Lower leg skin (tissue), 4 donors: ENCODE measurements at regions not wholly inside any gene's neighbourhood (a gene's known extent, or its start where the extent isn't known, plus 50 kb on each side); places are given as distances from the start of the nearest gene placed in this dataset.

Experiments used
- DNase-seq, 2 donors: peaks; one replicate each; pipeline ENCODE4 v3.0.0-alpha.2; 2019; ENCODE audit warnings: low spot score in 2 of 2
- H3K4me3 ChIP-seq: fragments of 200-600 bp; sonication (generic); 2 replicates; pipeline ENCODE4 v1.5.1; 2017; ENCODE audit warnings: mild to moderate bottlenecking, low read depth; ENCODE audit not compliant: poor library complexity, severe bottlenecking
- CTCF ChIP-seq, 3 donors: fragments of 450-650 bp; IDR thresholded peaks; one replicate each; pipeline ENCODE4 v1.5.1; 2016; ENCODE audit warnings: antibody characterized with exemption in 3 of 3, mild to moderate bottlenecking in 3 of 3, moderate library complexity in 2 of 3
- POLR2A ChIP-seq, 2 donors: fragments of 450-650 bp; IDR thresholded peaks; one replicate each; pipeline ENCODE4 v1.6.1; 2016 to 2017; ENCODE audit warnings: antibody characterized with exemption in 2 of 2, mild to moderate bottlenecking in 1 of 2, moderate library complexity in 1 of 2
- WGBS, 2 donors: methylation state at CpG; one replicate each; pipeline ENCODE4 v1.1.5; 2018; 5-methylcytosine and 5-hydroxymethylcytosine counted together
- intact Hi-C: fragments of 100-400 bp; cut with DNase I; formaldehyde crosslinking; loops from one replicate; pipeline ENCODE4 v1.15.0; 2023; ENCODE audit warnings: low total_unique reads

GRCh38 chr4:85106805-85107336, 140.4 kb upstream of the WDFY3 start:
- TF ChIP-seq POLR2A (IDR thresholded peaks at IDR 0.05) = no peak
- TF ChIP-seq CTCF (IDR thresholded peaks at IDR 0.05) = no peak
- intact Hi-C loops = no loop called here
- no peak overlapping the region for H3K4me3 ChIP-seq
- 85 to 91% methylated on average over 5 of the region's 5 CpGs for WGBS, 2 donors
- DNase-seq = no peak

- TF ChIP-seq CTCF (IDR thresholded peaks at IDR 0.05) (no peak), POLR2A (IDR thresholded peaks at IDR 0.05) (no peak)
- no peak overlapping the region for H3K4me3 ChIP-seq
- intact Hi-C loops = no loop called here
- 62 to 63% methylated on average over 5 of the region's 5 CpGs for WGBS, 2 donors
- DNase-seq = no peak
These were observed 141.1 kb upstream of the WDFY3 start for GRCh38 chr4:85107553-85107952.

GRCh38 chr4:85113706-85114105, 147.2 kb upstream of the WDFY3 start:
- intact Hi-C loops = no loop called here
- H3K4me3 ChIP-seq = no peak overlapping the region
- 88 to 92% methylated on average over 3 of the region's 3 CpGs for WGBS, 2 donors
- no peak for DNase-seq
- TF ChIP-seq CTCF (IDR thresholded peaks at IDR 0.05) = no peak
- TF ChIP-seq POLR2A (IDR thresholded peaks at IDR 0.05) = no peak

- H3K4me3 ChIP-seq = no peak overlapping the region
- intact Hi-C loops = no loop called here
- DNase-seq = no peak
- WGBS, 2 donors = 63 to 66% methylated on average over 3 of the region's 3 CpGs
- no peak for TF ChIP-seq POLR2A (IDR thresholded peaks at IDR 0.05)
- no peak for TF ChIP-seq CTCF (IDR thresholded peaks at IDR 0.05)
These were observed 148.0 kb upstream of the WDFY3 start for GRCh38 chr4:85114526-85114925.

GRCh38 chr4:85116008-85116407, 149.5 kb upstream of the WDFY3 start:
- DNase-seq = no peak
- no peak overlapping the region for H3K4me3 ChIP-seq
- intact Hi-C loops = no loop called here
- no peak for TF ChIP-seq CTCF (IDR thresholded peaks at IDR 0.05)
- no peak for TF ChIP-seq POLR2A (IDR thresholded peaks at IDR 0.05)

GRCh38 chr4:85125688-85126087, 159.2 kb upstream of the WDFY3 start:
- no peak for DNase-seq
- intact Hi-C loops = no loop called here
- TF ChIP-seq POLR2A (IDR thresholded peaks at IDR 0.05) = no peak
- no peak for TF ChIP-seq CTCF (IDR thresholded peaks at IDR 0.05)
- no peak overlapping the region for H3K4me3 ChIP-seq
- 29 to 33% methylated on average over 1 of the region's 1 CpG for WGBS, 2 donors
